Smooth muscle cell (in vitro differentiated cells): ENCODE measurements at regions not wholly inside any gene's neighbourhood (a gene's known extent, or its start where the extent isn't known, plus 50 kb on each side); places are given as distances from the start of the nearest gene placed in this dataset.

Experiments
- DNase-seq: peaks from one replicate; lab custom pipeline; 2025; ENCODE audit not compliant: unreplicated experiment; lab: John Stamatoyannopoulos, UW
- H2AFZ ChIP-seq: fragments of 200-600 bp; sonication (generic); 2 replicates; pipeline ENCODE4 v1.6.0; 2016; ENCODE audit warnings: antibody characterized with exemption, low read depth, mild to moderate bottlenecking
- H3F3A ChIP-seq: fragments of 200-600 bp; sonication (generic); 2 replicates; pipeline ENCODE4 v1.6.0; 2017; ENCODE audit warnings: antibody characterized with exemption, low read depth
- H3K27ac ChIP-seq: fragments of 200-600 bp; sonication (generic); 2 replicates; pipeline ENCODE4 v1.5.1; 2016; ENCODE audit warnings: low read depth, mild to moderate bottlenecking
- H3K27me3 ChIP-seq: fragments of 200-600 bp; sonication (generic); 2 replicates; pipeline ENCODE4 v1.6.1; 2016; ENCODE audit warnings: low read depth, mild to moderate bottlenecking
- H3K36me3 ChIP-seq: fragments of 200-600 bp; sonication (generic); 2 replicates; pipeline ENCODE4 v1.5.1; 2016; ENCODE audit warnings: low read depth
- H3K4me1 ChIP-seq: fragments of 200-600 bp; sonication (generic); 2 replicates; pipeline ENCODE4 v1.5.1; 2016; ENCODE audit warnings: low read depth
- H3K4me2 ChIP-seq: fragments of 200-600 bp; sonication (generic); 2 replicates; pipeline ENCODE4 v1.6.0; 2016; ENCODE audit warnings: mild to moderate bottlenecking
- H3K4me3 ChIP-seq: fragments of 200-600 bp; sonication (generic); 2 replicates; pipeline ENCODE4 v1.5.1; 2016; ENCODE audit warnings: mild to moderate bottlenecking
- H3K79me2 ChIP-seq: fragments of 200-600 bp; sonication (generic); 2 replicates; pipeline ENCODE4 v1.6.0; 2016; ENCODE audit warnings: low read depth, mild to moderate bottlenecking
- H3K9ac ChIP-seq: fragments of 200-600 bp; sonication (generic); 2 replicates; pipeline ENCODE4 v1.6.0; 2016; ENCODE audit warnings: low read depth
- H3K9me3 ChIP-seq: fragments of 200-600 bp; sonication (generic); replicated peaks from 2 replicates; pipeline ENCODE4 v1.5.1; 2016; ENCODE audit warnings: low read depth
- H4K20me1 ChIP-seq: fragments of 200-600 bp; sonication (generic); 2 replicates; pipeline ENCODE4 v1.6.0; 2016; ENCODE audit warnings: low read depth
- WGBS: methylation state at CpG from one replicate; pipeline ENCODE4 v1.1.7; 2016; ENCODE audit warnings: low lambda C conversion rate; 5-methylcytosine and 5-hydroxymethylcytosine counted together
- TF ChIP-seq, protein P1 (sequence below): fragments of 200-600 bp; sonication (generic); IDR thresholded peaks from 2 replicates; pipeline ENCODE4 v1.5.1; 2017; ENCODE audit warnings: borderline replicate concordance, mild to moderate bottlenecking, antibody characterized with exemption; ENCODE audit not compliant: insufficient read depth, poor library complexity, severe bottlenecking

DNA sequence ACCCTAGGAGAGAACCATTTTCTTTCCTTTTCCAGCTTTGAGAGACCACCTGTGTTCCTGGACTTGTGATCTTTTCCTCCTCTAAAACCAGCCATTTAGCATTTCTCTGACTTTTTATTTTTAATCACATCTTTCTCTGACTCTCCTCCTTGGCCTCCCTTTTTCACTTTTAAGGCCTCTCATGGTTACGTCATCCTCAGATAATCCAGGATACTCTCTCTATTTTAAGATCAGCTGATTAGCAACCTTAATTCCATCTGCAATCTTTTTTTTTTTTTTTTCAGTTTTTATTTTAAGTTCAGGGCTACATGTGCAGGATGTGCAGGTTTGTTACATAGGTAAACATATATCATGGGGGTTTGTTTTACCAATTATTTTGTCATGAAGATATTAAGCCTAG lies 54.0 kb downstream of the RFPL4B start:
- H4K20me1 ChIP-seq: no peaks in the 10 kb centered on the region
- no peaks in the 10 kb centered on the region for H3K4me1 ChIP-seq
- no peak overlapping the region for H3K4me3 ChIP-seq
- no peak overlapping the region for H3K9ac ChIP-seq
- H3K4me2 ChIP-seq: no peak overlapping the region
- H3K79me2 ChIP-seq: no peaks in the 10 kb centered on the region
- TF ChIP-seq, protein P1, sequence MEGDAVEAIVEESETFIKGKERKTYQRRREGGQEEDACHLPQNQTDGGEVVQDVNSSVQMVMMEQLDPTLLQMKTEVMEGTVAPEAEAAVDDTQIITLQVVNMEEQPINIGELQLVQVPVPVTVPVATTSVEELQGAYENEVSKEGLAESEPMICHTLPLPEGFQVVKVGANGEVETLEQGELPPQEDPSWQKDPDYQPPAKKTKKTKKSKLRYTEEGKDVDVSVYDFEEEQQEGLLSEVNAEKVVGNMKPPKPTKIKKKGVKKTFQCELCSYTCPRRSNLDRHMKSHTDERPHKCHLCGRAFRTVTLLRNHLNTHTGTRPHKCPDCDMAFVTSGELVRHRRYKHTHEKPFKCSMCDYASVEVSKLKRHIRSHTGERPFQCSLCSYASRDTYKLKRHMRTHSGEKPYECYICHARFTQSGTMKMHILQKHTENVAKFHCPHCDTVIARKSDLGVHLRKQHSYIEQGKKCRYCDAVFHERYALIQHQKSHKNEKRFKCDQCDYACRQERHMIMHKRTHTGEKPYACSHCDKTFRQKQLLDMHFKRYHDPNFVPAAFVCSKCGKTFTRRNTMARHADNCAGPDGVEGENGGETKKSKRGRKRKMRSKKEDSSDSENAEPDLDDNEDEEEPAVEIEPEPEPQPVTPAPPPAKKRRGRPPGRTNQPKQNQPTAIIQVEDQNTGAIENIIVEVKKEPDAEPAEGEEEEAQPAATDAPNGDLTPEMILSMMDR: no peak
- no peaks in the 10 kb centered on the region for H3K27me3 ChIP-seq
- no peaks in the 10 kb centered on the region for H3F3A ChIP-seq
- no peaks in the 10 kb centered on the region for H3K36me3 ChIP-seq
- peak overlapping the region; percentile 14 for H2AFZ ChIP-seq
- no peak for DNase-seq
- WGBS: 73% methylated on average over 1 of the region's 1 CpG
- H3K27ac ChIP-seq: no peak overlapping the region
- no peaks in the 10 kb centered on the region for H3K9me3 ChIP-seq

DNA sequence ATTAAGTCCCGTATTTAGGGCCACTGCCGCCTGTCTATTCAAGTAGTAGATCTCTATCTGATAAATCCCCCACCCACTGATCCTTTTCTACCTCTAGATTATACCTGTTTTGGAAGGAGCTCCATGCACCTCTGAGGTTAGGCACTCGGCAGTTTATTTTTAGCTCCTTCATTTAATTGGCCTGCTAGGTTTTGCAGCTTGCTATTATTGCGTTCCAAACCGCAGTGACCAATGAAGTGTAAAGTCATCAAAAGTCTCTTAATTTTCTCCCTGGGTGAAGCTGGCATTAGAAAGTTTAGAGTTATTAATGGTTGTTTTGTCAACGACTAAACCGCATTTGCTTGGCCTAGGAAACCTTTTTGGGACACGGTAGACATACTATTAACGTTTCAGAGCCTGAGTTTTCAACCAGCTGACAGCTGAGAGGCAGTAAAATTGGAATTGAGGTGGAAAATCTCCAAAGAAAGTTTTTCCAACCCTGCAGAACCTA lies 60.0 kb downstream of the RFPL4B start:
- no peak overlapping the region for H3K27ac ChIP-seq
- DNase-seq: no peak
- H3K36me3 ChIP-seq: no peaks in the 10 kb centered on the region
- H3K4me1 ChIP-seq: peaks cover 8% of the 10 kb centered on the region
- no peak overlapping the region for H2AFZ ChIP-seq
- H3K4me2 ChIP-seq: no peak overlapping the region
- H3F3A ChIP-seq: no peaks in the 10 kb centered on the region
- H3K9me3 ChIP-seq: no peaks in the 10 kb centered on the region
- H4K20me1 ChIP-seq: no peaks in the 10 kb centered on the region
- no peaks in the 10 kb centered on the region for H3K79me2 ChIP-seq
- H3K9ac ChIP-seq: no peak overlapping the region
- WGBS: 82% methylated on average over 9 of the region's 9 CpGs
- no peak overlapping the region for H3K4me3 ChIP-seq
- TF ChIP-seq, protein P1: no peak
- no peaks in the 10 kb centered on the region for H3K27me3 ChIP-seq

DNA sequence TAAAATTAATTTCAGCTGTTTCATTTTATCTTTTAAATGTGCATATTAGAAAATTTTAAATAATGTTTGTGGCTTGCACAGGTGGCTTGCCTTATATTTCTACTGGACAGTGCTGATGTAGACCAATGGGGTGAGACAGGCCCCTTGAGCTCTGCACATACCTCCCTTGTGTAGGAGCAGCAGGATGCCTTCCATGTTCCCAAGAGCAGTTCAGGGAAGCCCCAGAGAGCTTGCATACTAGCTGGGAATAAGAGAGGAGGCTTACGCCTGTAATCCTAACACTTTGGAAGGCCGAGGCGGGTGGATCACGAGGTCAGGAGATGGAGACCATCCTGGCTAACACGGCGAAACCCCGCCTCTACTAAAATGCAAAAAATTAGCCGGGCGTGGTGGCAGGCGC lies 61.4 kb downstream of the RFPL4B start:
- no peaks in the 10 kb centered on the region for H3F3A ChIP-seq
- H3K79me2 ChIP-seq: no peaks in the 10 kb centered on the region
- H3K27ac ChIP-seq: no peak overlapping the region
- no peaks in the 10 kb centered on the region for H3K36me3 ChIP-seq
- H3K9ac ChIP-seq: no peak overlapping the region
- no peaks in the 10 kb centered on the region for H4K20me1 ChIP-seq
- H2AFZ ChIP-seq: no peak overlapping the region
- H3K4me2 ChIP-seq: no peak overlapping the region
- H3K27me3 ChIP-seq: no peaks in the 10 kb centered on the region
- WGBS: 90% methylated on average over 10 of the region's 10 CpGs
- DNase-seq: no peak
- peaks cover 8% of the 10 kb centered on the region for H3K4me1 ChIP-seq
- TF ChIP-seq, protein P1: no peak
- H3K4me3 ChIP-seq: no peak overlapping the region
- no peaks in the 10 kb centered on the region for H3K9me3 ChIP-seq

DNA sequence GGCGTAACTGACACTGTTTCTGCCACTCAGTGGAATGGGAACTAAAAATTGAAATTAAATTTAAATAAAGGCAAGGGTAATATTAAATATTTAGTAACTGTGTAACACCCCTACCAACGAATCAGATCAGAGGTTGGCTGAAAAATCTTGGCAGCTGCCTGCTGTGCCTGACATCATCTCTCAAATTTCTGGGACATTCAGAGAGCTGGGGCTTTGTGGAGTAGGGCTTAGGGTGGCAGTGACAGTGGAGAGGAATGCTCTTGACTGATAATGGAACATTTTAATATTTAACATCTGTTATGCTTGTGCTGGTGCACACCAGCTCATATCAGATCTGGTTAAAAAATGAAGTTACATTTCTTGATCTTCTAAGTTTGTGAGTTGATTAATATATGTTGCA lies 62.2 kb downstream of the RFPL4B start:
- Histone ChIP-seq H3K4me3 (no peak overlapping the region), H3K36me3 (no peaks in the 10 kb centered on the region), H3K4me2 (no peak overlapping the region), H4K20me1 (no peaks in the 10 kb centered on the region), H3K9ac (no peak overlapping the region), H2AFZ (no peak overlapping the region), H3K79me2 (no peaks in the 10 kb centered on the region), H3K27me3 (no peaks in the 10 kb centered on the region), H3K27ac (no peak overlapping the region), H3K4me1 (peaks cover 8% of the 10 kb centered on the region), H3K9me3 (no peaks in the 10 kb centered on the region), H3F3A (no peaks in the 10 kb centered on the region)
- TF ChIP-seq, protein P1: no peak
- DNase-seq: no peak
- WGBS: 66% methylated on average over 2 of the region's 2 CpGs
